ENCODE measurements at regions not wholly inside any gene's neighbourhood (a gene's known extent, or its start where the extent isn't known, plus 50 kb on each side); places are given as distances from the start of the nearest gene placed in this dataset.
"Not testable (repeated sequence)": the region's sequence is repeated elsewhere in the genome, so short reads cannot be mapped to it uniquely, and the experiment has no call there.

GRCh38 chr5:3102531-3102930, 351.1 kb upstream of the IRX2 start:
- no peak for DNase-seq

GRCh38 chr5:3101561-3101960, 350.1 kb upstream of the IRX2 start:
- no peak for DNase-seq

GRCh38 chr5:3100921-3101551, 349.6 kb upstream of the IRX2 start:
- no peak for DNase-seq

GRCh38 chr5:3099954-3100353, 348.5 kb upstream of the IRX2 start:
- DNase-seq, result no peak

GRCh38 chr5:3099526-3099925, 348.0 kb upstream of the IRX2 start:
- no peak for DNase-seq

- DNase-seq, result no peak
These were observed 347.3 kb upstream of the IRX2 start for GRCh38 chr5:3098821-3099220.

GRCh38 chr5:3092664-3093063, 341.2 kb upstream of the IRX2 start:
- DNase-seq, result no peak

GRCh38 chr5:3092211-3092610, 340.7 kb upstream of the IRX2 start:
- no peak for DNase-seq

- DNase-seq, result no peak
These were observed 339.7 kb upstream of the IRX2 start for GRCh38 chr5:3091040-3091774.

GRCh38 chr5:3090305-3090704, 338.8 kb upstream of the IRX2 start:
- DNase-seq, result not testable (repeated sequence)

GRCh38 chr5:3080366-3080765, 328.9 kb upstream of the IRX2 start:
- DNase-seq, result no peak

- DNase-seq, result no peak
These were observed 326.2 kb upstream of the IRX2 start for GRCh38 chr5:3077684-3078083.

- no peak for DNase-seq
These were observed 323.8 kb upstream of the IRX2 start for GRCh38 chr5:3075309-3075708.

- DNase-seq, result no peak
These were observed 316.9 kb upstream of the IRX2 start for GRCh38 chr5:3068401-3068800.

GRCh38 chr5:3060283-3060682, 308.8 kb upstream of the IRX2 start:
- no peak for DNase-seq

- DNase-seq, result no peak
These were observed 308.0 kb upstream of the IRX2 start for GRCh38 chr5:3059488-3059887.

GRCh38 chr5:3058942-3059341, 307.5 kb upstream of the IRX2 start:
- DNase-seq, result no peak

GRCh38 chr5:3056866-3057265, 305.4 kb upstream of the IRX2 start:
- no peak for DNase-seq

GRCh38 chr5:3051400-3051799, 299.9 kb upstream of the IRX2 start:
- no peak for DNase-seq

- DNase-seq, result no peak
These were observed 299.4 kb upstream of the IRX2 start for GRCh38 chr5:3050863-3051262.

- no peak for DNase-seq
These were observed 297.8 kb upstream of the IRX2 start for GRCh38 chr5:3049261-3049660.

GRCh38 chr5:3047212-3047774, 295.8 kb upstream of the IRX2 start:
- no peak for DNase-seq

- DNase-seq, result no peak
These were observed 292.1 kb upstream of the IRX2 start for GRCh38 chr5:3043600-3043999.

GRCh38 chr5:3041001-3041400, 289.5 kb upstream of the IRX2 start:
- DNase-seq, result no peak
